ENCODE measurements at regions not wholly inside any gene's neighbourhood (a gene's known extent, or its start where the extent isn't known, plus 50 kb on each side); places are given as distances from the start of the nearest gene placed in this dataset.
"Not testable (repeated sequence)": the region's sequence is repeated elsewhere in the genome, so short reads cannot be mapped to it uniquely, and the experiment has no call there.

DNA sequence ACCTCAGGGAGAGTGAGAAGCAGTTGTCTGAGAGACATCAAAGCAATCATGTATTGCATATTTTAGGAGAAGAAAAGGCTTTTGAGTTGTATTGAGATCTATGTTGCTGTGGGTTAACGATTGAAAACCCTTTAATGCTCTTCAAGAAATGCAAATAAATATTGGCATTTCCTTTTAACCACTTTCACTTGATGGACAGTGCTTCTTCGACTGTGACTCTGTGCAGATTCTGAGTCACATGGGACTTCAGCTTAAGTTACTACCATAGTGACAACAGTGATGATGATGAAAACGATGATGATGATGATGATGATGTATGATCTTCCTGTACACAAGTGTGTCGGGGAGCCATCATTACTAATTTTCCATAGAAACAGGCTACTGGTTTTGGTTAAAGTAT is 181.8 kb downstream of the AKAIN1 start:
- DNase-seq: no peak

DNA sequence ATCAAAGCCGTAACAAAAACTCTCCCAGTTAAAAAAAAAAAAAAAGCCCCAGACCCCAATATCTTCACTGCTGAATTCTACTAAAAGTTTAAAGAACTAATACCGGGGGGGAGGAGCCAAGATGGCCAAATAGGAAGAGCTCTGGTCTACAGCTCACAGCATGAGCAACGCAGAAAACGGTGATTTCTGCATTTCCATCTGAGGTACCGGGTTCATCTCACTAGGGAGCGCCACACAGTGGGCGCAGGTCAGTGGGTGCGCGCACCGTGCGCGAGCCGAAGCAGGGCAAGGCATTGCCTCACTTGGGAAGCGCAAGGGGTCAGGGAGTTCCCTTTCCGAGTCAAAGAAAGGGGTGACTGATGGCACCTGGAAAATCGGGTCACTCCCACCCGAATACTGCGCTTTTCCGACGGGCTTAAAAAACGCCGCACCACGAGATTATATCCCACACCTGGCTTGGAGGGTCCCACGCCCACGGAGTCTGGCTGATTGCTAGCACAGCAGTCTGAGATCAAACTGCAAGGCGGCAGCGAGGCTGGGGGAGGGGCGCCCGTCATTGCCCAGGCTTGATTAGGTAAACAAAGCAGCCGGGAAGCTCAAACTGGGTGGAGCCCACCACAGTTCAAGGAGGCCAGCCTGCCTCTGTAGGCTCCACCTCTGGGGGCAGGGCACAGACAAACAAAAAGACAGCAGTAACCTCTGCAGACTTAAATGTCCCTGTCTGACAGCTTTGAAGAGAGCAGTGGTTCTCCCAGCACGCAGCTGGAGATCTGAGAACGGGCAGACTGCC is 192.8 kb downstream of the AKAIN1 start:
- not testable (repeated sequence) for DNase-seq

DNA sequence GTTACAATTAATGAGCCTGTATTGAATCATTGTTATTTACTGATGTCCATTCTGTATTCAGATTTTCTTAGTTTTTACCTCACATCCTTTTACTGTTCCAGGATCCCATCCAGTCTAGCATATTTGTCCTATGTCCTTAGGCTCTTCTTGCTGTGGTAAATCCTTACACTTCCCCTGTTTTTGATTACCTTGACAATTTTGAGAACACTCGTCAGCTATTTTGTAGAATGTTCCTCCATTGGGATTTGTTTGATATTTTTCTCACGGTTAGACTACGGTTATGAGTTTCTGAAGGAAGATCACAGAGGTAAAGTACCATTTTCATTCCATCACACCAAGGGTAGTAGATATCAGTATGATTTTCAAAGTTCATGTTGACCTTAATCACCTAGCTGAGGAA is 202.3 kb downstream of the AKAIN1 start:
- DNase-seq: no peak

DNA sequence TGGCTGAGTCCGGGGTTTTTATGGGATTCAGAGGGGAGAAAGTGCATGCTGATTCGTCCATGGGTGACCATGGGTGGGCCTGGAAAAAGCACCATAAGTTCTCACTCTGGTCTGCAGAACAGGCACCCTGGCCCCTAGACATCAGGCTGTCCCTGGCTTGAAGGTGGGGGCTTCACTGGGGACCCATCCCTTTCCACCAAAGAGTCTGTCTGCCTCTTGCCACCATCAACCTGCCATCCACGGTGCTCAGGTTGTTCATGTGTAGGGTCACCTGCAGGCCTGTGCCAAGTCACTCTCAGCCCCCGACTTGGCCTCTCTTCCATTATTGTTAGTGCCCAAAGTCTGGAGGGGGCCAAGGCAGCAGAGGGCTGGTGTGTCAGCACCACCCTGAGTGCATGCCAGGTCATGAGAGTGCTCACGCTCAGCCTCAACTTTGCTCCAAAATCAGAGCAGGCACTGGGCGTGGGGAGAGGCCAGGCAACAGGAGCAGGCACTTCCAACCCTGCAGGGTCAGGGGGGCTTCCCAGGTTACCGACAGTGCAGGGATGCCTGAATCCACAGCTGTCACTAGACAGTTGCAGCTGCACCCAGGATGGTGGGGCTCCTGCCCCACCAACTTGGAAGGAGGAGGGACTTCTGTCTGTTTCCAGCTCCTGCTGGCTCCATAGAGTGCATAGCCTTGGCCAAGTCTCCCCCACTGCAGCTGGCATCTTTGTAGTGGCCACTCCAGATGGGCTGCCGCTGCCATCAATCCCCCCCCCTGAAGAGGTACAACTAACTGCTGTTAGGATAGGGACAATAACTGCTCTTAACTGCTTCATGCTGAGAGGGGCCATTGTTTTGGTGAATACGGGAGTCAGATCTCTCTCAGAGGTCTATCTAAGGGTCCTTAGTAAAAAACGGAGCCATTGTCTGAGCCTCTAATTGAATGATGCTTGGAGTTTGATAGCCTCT is 209.3 kb downstream of the AKAIN1 start:
- no peak for DNase-seq

DNA sequence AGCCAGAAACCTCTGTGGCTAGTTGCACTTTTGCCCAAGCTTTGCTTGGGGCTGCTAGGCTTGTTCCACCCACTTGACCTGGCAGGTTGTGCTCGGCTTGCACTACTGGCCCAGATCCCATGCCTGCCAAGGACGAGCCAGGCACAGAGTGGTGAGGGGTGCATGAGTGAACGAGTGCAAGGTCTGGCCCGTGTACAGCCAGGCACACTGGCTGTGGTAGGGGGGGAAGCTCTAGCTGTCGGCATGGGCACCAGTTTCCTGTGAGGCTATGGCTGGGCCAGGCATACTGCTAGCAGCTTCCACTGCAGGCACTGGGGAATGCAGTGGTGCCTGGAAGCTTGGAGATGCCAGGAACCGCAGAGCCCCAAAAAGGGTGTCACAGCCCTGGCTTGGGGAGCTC is 210.4 kb downstream of the AKAIN1 start:
- DNase-seq: no peak

DNA sequence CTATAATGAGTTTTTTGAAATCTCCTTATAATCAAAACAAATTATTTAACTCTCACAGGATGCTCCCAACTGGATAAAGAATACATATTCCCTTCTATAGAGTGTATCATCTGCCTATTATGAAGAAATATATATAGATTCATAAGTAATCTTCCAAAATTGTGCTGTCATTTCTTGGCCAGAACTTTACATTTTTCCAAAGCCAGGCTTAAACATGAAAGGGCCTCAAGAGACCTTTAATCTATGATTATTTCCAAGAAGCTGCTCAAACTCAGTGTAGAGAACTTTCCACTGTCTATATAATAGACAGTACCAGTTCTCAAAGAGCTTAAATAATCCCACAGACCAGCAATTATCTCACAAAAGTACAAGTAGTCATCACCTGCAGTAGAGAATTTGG is 211.0 kb downstream of the AKAIN1 start:
- DNase-seq: no peak

DNA sequence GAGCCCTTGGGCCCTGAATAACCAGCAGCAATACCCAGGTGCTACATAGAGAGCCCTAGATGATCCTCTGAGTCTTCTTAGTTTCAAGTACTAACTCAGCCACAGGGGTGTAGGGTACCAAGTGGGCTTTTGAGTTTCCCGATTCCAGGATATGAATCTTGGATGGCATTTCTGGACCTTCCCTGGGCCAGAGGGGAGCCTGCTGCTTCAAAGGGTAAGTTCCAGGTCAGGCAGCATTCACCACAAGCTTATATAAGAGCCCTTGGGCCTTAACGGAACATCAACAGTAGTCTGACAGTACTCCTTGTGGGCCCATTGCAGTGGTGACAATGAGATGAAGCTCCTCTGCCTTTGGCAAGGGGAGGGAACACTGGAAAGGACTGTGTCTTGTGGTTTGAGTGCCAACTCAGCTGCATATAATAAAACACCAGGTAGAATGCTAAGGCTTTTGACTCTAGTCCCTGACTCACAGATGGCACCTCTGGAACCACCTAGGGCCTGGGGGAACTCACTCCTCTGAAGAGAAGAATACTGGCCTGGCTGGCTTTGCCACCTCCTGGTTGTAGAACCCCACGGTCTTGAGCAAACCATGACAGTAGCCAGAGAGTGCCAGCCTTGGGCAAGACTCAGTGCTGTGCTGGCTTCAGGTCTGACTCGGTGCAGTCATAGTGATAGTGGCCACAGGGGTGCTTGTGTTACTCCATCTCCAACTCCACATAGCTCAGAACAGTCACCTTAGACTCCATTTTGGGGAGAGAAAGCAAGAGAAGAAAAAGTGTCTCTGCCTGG is 235.7 kb downstream of the AKAIN1 start:
- no peak for DNase-seq

DNA sequence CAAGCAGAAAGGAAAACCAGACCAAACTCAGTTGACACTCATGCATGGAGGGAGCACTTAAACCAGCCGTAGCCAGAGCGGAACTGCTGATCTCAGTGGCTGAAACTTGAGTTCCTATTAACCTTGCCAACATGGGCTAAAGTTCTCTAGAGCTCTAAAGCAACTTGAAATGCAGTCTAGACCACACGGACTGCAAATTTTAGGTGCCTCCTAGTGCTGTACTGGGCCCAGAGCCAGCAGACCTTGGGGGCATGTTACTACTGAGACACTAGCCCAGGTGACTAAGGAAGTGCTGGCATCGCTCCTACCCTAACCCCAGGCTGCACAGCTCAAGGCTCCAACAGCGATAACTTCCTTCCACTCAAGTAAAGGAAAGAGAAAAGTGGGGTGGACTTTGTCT is 236.5 kb downstream of the AKAIN1 start:
- no peak for DNase-seq

DNA sequence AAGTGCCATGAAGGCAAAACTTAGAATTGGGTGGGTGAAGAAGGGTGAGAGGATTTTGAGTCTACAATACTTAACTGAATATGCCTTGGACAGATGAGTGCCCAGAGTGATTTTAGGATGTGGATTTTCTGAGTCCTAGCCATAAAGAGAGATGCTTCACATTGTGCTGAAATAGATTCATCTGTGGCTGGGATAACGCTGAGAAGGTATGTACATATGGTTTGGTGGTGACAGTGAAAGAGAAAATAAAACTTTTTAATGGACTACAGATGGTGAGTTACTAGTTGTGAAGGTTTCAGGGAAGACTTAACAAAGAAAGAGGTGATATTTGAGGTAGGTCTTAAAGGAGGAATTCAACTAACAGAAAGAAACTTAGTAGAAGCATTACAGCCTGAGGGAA is 265.8 kb downstream of the AKAIN1 start:
- no peak for DNase-seq

DNA sequence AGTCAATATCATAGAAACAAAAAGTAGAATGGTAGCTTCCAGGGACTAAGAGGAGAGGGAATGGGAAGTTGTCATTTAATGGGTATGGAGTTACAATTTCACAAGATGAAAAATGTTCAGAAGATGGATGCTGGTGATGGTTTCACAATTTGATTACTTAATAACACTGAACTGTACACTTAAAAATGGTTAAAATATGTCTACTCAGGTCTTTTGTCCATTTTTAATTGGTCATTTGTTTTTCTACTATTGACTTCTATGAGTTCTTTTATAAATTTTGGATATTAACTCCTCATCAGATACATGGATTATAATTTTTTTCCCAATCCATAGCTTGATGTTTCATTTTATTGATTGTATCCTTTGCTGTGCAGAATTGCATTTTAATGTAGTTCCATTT is 275.5 kb downstream of the AKAIN1 start:
- no peak for DNase-seq

DNA sequence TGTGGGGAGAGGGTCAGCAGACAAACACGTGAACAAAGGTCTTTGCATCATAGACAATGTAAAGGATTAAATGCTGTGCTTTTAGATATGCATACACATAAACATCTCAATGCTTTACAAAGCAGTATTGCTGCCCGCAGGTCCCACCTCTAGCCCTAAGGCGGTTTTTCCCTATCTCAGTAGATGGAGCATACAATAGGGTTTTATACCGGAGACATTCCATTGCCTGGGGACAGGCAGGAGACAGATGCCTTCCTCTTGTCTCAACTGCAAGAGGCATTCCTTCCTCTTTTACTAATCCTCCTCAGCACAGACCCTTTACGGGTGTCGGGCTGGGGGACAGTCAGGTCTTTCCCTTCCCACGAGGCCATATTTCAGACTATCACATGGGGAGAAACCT is 279.5 kb downstream of the AKAIN1 start:
- DNase-seq: not testable (repeated sequence)

DNA sequence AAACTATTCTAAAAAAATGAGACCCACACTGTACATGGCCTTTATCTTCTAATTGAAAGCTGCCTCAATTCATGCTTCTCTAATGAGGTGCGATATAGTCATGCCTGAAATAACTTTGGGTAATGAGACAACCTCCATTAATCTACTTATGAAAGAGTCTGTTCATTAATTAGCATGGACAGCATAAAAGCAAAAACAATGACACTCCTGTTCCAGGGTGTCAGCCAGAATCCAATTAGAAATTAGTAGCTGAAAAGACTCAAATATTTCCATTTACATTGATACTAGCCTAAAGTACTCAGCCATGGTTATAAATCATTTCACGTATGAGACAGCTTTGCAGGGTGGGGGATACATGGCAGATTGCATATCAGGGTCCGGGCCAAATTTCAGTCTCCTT is 288.7 kb downstream of the AKAIN1 start:
- no peak for DNase-seq

DNA sequence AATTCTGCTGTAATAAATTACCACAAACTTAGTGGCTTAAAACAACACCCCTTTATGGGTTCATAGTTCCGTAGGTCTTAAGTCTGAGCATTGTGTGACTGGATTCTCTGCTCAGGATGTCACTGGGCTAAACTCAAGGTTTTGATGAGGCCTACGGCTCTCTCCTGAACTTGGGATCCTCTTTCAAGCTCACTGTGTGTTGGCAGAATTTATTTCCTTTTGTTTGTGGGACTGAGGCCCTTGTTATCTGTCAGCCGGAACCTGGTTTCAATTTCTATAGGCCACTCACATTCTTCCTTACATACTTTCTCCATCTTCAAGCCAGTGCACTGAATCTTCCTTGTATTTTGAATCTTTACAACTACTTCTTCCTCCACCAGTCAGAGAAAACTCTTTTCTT is 290.2 kb downstream of the AKAIN1 start:
- no peak for DNase-seq

DNA sequence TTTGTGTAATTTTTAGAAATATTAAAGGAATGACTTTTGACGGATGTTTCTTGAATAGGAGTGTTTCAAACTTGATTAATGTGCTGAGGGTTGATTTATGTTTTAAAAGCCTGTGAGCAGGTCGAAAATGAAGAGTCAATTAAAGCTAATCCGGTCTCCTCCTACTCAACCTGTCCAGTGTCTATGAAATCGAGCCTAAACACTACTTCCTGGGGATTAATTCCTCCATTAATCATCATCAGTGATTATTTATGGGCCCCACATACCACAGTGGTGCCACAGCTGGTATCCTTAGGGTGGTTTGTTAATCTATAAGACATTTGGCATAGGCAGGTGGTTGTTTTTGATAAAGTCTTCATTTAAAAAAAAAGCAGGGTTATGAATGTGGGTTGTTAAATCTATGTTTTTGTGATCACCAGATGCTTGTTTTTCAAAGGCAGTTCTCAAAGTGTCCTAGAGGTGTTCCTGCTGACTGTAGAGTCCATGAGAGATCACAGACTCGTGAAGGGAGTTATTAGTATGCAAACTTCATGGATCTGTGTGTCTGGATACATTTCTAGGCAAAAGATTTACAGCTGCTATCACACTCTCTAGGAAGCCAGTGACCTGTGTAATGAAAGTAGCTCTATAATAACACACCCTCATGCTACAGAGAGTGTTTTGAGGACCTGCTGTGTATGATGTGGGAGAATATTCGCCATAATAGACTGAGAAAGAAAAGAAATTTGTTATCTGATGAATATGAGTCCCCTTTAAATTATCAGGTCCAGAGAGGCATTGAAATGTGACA is 308.6 kb downstream of the AKAIN1 start:
- DNase-seq: no peak

DNA sequence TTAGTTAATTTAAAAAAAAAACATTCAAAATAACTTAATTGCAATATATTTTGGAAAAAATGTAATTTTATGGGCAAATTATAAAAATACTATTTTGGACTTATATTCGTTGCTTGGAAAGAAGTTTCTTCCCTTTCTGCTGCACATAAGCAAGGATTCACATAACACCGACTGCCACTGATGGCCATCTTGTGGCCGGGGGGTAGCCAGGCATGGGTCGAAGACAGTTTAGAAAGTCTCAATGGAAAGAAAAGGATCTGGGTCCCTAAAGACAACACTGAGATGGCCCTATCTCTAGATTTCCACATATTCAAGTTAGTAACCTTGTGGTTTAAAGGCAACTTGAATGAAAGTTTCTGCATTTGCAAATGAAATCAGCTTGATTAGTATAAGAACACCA is 318.6 kb downstream of the AKAIN1 start:
- no peak for DNase-seq

DNA sequence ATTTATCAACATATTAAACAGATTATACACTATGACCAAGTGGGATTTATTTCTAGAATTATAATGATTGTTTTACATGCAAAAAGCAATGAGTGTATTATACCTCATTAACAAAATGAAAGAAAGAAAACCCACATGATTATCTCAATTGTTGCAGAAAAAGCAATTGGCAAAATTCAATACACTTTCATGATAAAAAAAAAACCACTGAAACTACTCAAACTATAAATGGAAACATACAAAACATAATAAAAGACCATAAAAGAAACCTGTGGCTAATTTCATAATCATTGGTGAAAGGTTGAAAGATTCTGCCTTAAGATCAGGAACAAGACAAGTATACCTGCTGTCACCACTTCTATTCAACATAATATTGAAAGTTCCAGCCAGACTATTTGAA is 325.9 kb downstream of the AKAIN1 start:
- no peak for DNase-seq

DNA sequence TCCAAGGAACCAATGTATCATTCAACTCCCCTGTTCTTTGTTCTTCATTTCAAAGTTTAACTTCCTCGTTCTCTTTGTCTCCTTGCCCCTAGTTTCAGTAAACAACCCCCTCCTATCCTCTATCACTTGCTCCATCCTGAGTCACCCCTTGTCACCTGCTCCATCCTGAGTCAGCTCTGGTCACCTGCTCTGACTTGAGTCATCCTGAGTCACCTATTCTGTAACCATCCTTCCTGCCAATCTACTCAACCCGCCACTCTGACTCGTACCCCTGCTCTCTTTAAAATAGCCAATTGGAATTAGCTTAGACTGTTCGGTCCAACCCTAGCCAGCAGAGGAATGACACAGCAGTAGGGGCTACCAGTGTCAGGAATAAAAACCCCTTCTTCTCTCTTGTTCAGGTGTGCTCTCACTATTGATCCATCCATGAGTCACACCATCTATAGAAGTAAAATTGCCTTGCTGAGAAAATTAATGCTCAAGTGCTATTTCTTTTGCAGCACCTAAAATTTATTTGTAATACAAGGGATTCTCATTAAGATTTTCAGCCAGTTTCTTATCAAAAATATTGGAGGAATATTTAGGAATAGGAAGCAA is 326.8 kb downstream of the AKAIN1 start:
- no peak for DNase-seq

DNA sequence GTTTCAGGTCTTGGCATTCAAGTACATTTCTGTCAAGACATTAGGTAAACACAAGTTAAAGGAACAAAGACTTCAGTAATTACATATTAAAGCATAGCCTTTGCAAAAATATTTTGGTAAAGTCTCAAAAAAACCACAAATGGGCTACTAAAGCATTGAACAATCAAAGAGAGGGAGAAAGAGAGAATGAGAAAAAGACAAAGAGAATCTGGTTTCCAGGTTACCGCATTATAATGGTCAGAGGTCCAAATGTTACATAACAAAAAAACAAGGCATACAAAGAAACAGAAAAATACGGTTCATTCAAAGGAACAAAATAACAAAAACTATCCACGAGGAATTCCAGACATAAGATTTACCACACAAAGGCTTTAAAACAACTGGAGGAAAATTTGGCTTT is 327.9 kb downstream of the AKAIN1 start:
- no peak for DNase-seq

DNA sequence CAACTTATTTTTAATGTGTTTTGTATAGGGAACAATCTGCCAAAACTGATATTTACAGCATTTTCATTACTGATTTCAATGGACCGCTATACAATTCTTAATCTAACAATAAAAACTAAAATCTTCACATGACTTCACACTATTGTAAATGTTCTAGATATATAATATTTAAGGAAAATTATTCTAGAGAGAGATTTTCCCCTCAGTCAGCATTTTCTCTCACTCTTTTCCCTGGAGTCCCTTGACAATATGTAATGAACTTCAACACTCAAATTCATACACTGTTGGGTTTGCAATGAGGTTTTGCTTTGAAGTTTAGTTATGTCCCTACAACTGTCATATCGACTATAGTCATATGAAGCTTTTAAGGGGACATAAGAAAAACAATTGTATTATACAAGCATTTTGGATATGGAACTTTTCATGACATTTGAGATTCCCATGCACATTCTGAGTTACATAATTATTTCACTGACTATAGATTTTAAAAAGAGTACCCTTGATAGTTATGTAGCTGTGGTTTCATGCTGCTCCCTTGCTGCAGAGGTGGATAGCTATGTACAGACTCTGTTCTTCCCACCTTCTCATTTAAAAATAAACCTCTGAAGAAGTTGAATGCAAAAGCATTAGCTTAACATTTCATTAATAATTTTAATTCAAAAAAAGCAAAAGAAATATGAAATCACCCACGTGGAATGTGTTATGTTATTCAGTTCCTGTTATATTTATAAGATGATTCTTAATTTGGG is 338.5 kb downstream of the AKAIN1 start:
- DNase-seq: no peak

DNA sequence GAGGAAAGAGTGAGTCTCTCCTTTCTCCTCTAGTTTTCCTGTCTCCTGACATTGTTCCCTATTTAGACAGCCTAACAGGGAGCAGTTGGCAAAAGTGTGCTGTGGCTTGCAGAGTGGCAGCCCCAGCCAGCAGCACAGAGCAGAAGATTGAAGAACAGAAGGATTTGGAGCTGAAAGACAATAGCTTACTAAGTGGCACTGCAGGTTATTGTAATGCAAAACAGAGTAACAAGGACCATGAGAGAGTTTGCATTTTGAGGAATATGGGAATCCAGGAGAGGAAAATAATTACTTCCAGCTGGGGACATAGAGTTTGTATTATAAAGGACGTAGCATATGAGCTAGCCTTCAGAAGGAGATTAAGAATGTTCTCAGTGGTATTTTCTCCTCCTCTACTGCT is 342.4 kb downstream of the AKAIN1 start:
- no peak for DNase-seq

DNA sequence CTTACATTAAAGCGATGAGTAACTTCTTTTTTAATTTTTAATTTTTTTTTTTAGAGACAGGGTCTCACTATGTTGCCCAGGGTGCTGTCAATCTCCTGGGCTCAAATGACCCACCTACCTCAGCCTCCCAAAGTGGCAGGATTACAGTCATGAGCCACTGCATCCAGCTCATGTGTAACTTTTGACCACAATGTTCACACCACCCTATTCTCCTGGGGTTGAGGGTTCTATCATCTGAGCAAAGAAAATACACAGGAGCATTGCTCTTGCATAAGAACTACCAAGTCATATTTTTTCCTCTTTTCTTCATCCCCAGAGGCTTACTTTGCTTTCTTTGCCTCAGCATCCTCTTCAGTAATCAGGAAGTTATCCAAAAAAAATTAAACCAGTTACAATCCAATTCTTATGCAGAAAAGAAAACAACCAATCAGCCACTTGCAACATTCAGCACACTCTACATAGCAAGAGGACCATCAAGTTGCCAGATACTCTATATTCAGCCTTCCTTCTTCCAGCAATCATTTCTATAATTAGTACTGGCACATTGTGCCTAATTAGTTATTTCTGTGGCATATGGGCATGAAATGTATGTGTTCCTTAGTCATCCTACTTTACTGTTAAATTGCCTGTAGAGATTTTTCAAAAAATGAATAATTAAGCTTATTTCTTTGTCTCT is 345.6 kb downstream of the AKAIN1 start:
- DNase-seq: no peak
